WTC11 (cell line): ENCODE measurements at regions not wholly inside any gene's neighbourhood (a gene's known extent, or its start where the extent isn't known, plus 50 kb on each side); places are given as distances from the start of the nearest gene placed in this dataset.

Source experiments
- ATAC-seq: fragments of 200-7000 bp; cut with Tn5 transposase; 2 replicates; pipeline ENCODE4 v1.10.0; 2021; ENCODE audit warnings: mild to moderate bottlenecking, moderate library complexity
- CTCF ChIA-PET: fragments of 300-600 bp; sonication (Branson Sonifier 250); formaldehyde crosslinking; loops from one replicate; lab custom pipeline; 2021; ENCODE audit warnings: antibody characterized with exemption; lab: Charles Lee
- POLR2A ChIA-PET: fragments of 350-600 bp; sonication (Branson Sonifier 250); formaldehyde crosslinking; loops from one replicate; lab custom pipeline; 2021; ENCODE audit warnings: antibody characterized with exemption; lab: Charles Lee
- DNase-seq: peaks from one replicate; pipeline ENCODE4 v3.0.0; 2021; ENCODE audit warnings: low spot score
- H3K27ac Mint-ChIP-seq: 2 replicates; pipeline ENCODE4 v1.8.0; 2021; ENCODE audit warnings: mixed read lengths
- H3K27me3 Mint-ChIP-seq: 2 replicates; pipeline ENCODE4 v1.8.0; 2021; ENCODE audit warnings: low read depth, mild to moderate bottlenecking, moderate library complexity, mixed read lengths
- H3K36me3 Mint-ChIP-seq: 2 replicates; pipeline ENCODE4 v1.8.0; 2021; ENCODE audit warnings: mixed read lengths
- H3K4me1 Mint-ChIP-seq: 2 replicates; pipeline ENCODE4 v1.8.0; 2022; ENCODE audit warnings: mixed read lengths
- H3K4me3 Mint-ChIP-seq: 2 replicates; pipeline ENCODE4 v1.8.0; 2021; ENCODE audit warnings: mild to moderate bottlenecking, moderate library complexity, mixed read lengths
- H3K9me3 Mint-ChIP-seq: 2 replicates; pipeline ENCODE4 v1.8.0; 2021; ENCODE audit warnings: mixed read lengths
- IRF2 ChIP-seq: sonication (generic); formaldehyde crosslinking; IDR thresholded peaks from 2 replicates; pipeline ENCODE4 v1.8.0; 2022; ENCODE audit warnings: low read depth, missing genetic modification reagents, borderline replicate concordance
- NR2C2 ChIP-seq: sonication (generic); formaldehyde crosslinking; IDR thresholded peaks from 2 replicates; pipeline ENCODE4 v1.8.0; 2022; ENCODE audit warnings: mild to moderate bottlenecking, missing genetic modification reagents
- SMAD4 ChIP-seq: sonication (generic); formaldehyde crosslinking; IDR thresholded peaks from 2 replicates; pipeline ENCODE4 v1.8.0; 2022; ENCODE audit warnings: mild to moderate bottlenecking, missing genetic modification reagents
- SOX15 ChIP-seq: fragments of 250-450 bp; sonication (Bioruptor Pico); IDR thresholded peaks from 2 replicates; pipeline ENCODE4 v1.9.0; 2021; ENCODE audit warnings: mild to moderate bottlenecking
- TCF7 ChIP-seq: sonication (generic); formaldehyde crosslinking; IDR thresholded peaks from 2 replicates; pipeline ENCODE4 v1.8.0; 2022; ENCODE audit warnings: mild to moderate bottlenecking, low read depth, missing genetic modification reagents, moderate library complexity
- TEAD1 ChIP-seq: sonication (generic); formaldehyde crosslinking; IDR thresholded peaks from 2 replicates; pipeline ENCODE4 v1.8.0; 2022; ENCODE audit warnings: mild to moderate bottlenecking, missing genetic modification reagents
- TP53 ChIP-seq: sonication (generic); formaldehyde crosslinking; IDR thresholded peaks from 2 replicates; pipeline ENCODE4 v1.8.1; 2023; ENCODE audit warnings: mild to moderate bottlenecking, missing genetic modification reagents
- ZNF138 ChIP-seq: sonication (generic); formaldehyde crosslinking; conservative IDR thresholded peaks from 2 replicates; pipeline ENCODE4 v1.8.1; 2022; ENCODE audit warnings: mild to moderate bottlenecking, moderate library complexity, missing genetic modification reagents
- ZNF317 ChIP-seq: sonication (generic); formaldehyde crosslinking; IDR thresholded peaks from 2 replicates; pipeline ENCODE4 v1.8.1; 2023; ENCODE audit warnings: low read depth, mild to moderate bottlenecking, moderate library complexity, missing genetic modification reagents, borderline replicate concordance
- TF ChIP-seq, protein P1 (sequence below): sonication (generic); formaldehyde crosslinking; IDR thresholded peaks from 2 replicates; pipeline ENCODE4 v1.8.0; 2022; ENCODE audit warnings: mild to moderate bottlenecking, missing genetic modification reagents
- TF ChIP-seq, protein P2 (sequence below): sonication (generic); formaldehyde crosslinking; IDR thresholded peaks from 2 replicates; pipeline ENCODE4 v1.8.0; 2022; ENCODE audit warnings: mild to moderate bottlenecking, missing genetic modification reagents
- TF ChIP-seq, protein P3 (sequence below): sonication (generic); formaldehyde crosslinking; IDR thresholded peaks from 2 replicates; pipeline ENCODE4 v1.8.1; 2022; ENCODE audit warnings: low read depth, missing genetic modification reagents, borderline replicate concordance
- TF ChIP-seq, protein P4 (sequence below): fragments of 200-600 bp; IDR thresholded peaks from 2 replicates; pipeline ENCODE4 v1.8.0; 2022; ENCODE audit warnings: antibody characterized with exemption
- TF ChIP-seq, protein P5 (sequence below): sonication (generic); formaldehyde crosslinking; IDR thresholded peaks from 2 replicates; pipeline ENCODE4 v1.8.0; 2023; ENCODE audit warnings: missing genetic modification reagents, mild to moderate bottlenecking, borderline replicate concordance
- TF ChIP-seq, protein P6 (sequence below): fragments of 250-450 bp; sonication (Bioruptor Pico); IDR thresholded peaks from 2 replicates; pipeline ENCODE4 v1.8.0; 2021; ENCODE audit warnings: mild to moderate bottlenecking
- TF ChIP-seq, protein P7 (sequence below): sonication (generic); formaldehyde crosslinking; IDR thresholded peaks from 2 replicates; pipeline ENCODE4 v1.8.0; 2023; ENCODE audit warnings: mild to moderate bottlenecking, missing genetic modification reagents
- TF ChIP-seq, protein P8 (sequence below): sonication (generic); formaldehyde crosslinking; IDR thresholded peaks from 2 replicates; pipeline ENCODE4 v1.8.1; 2023; ENCODE audit warnings: mild to moderate bottlenecking, missing genetic modification reagents, moderate library complexity
- TF ChIP-seq, protein P9 (sequence below): sonication (generic); formaldehyde crosslinking; IDR thresholded peaks from 2 replicates; pipeline ENCODE4 v1.8.1; 2022; ENCODE audit warnings: mild to moderate bottlenecking, moderate library complexity, missing genetic modification reagents

DNA sequence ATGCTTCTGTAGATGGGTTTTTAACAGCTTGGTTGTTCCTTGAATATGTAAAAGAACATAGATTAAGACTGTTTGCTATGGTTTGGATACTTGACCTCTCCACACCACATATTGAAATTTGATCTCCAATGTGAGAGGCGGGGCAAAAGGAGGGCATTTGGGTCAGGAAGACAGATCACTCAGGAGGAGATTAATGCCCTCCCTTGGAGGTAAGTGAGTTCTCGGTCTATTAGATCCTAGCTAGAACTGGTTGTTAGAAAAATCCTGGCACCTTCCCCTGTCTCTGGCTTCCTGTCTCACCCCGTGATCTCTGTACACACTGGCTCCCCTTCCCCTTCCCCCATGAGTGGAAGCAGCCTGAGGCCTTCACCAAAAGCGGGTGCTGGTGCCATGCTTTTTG, 281.1 kb upstream of the ANKRD55 start:
- Mint-ChIP-seq H3K27me3 (no peaks in the 10 kb centered on the region), H3K9me3 (no peaks in the 10 kb centered on the region), H3K36me3 (no peaks in the 10 kb centered on the region), H3K4me1 (peaks cover 30% of the 10 kb centered on the region), H3K4me3 (no peak overlapping the region), H3K27ac (no peak overlapping the region)
- POLR2A ChIA-PET = no interaction called here
- TF ChIP-seq, protein P1, sequence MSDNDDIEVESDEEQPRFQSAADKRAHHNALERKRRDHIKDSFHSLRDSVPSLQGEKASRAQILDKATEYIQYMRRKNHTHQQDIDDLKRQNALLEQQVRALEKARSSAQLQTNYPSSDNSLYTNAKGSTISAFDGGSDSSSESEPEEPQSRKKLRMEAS (CRISPR knock-in tag) = no peak
- TF ChIP-seq ZNF317 (no peak), SMAD4 (CRISPR knock-in tag) (no peak), TCF7 (CRISPR knock-in tag) (no peak), TP53 (no peak), ZNF138 (CRISPR knock-in tag) (no peak), IRF2 (CRISPR knock-in tag) (no peak), SOX15 (CRISPR knock-in tag) (no peak), NR2C2 (no peak), TEAD1 (CRISPR knock-in tag) (no peak)
- TF ChIP-seq, protein P2, sequence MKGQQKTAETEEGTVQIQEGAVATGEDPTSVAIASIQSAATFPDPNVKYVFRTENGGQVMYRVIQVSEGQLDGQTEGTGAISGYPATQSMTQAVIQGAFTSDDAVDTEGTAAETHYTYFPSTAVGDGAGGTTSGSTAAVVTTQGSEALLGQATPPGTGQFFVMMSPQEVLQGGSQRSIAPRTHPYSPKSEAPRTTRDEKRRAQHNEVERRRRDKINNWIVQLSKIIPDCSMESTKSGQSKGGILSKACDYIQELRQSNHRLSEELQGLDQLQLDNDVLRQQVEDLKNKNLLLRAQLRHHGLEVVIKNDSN = no peak
- TF ChIP-seq, protein P3, sequence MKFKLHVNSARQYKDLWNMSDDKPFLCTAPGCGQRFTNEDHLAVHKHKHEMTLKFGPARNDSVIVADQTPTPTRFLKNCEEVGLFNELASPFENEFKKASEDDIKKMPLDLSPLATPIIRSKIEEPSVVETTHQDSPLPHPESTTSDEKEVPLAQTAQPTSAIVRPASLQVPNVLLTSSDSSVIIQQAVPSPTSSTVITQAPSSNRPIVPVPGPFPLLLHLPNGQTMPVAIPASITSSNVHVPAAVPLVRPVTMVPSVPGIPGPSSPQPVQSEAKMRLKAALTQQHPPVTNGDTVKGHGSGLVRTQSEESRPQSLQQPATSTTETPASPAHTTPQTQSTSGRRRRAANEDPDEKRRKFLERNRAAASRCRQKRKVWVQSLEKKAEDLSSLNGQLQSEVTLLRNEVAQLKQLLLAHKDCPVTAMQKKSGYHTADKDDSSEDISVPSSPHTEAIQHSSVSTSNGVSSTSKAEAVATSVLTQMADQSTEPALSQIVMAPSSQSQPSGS (CRISPR knock-in tag) = no peak
- TF ChIP-seq, protein P4, sequence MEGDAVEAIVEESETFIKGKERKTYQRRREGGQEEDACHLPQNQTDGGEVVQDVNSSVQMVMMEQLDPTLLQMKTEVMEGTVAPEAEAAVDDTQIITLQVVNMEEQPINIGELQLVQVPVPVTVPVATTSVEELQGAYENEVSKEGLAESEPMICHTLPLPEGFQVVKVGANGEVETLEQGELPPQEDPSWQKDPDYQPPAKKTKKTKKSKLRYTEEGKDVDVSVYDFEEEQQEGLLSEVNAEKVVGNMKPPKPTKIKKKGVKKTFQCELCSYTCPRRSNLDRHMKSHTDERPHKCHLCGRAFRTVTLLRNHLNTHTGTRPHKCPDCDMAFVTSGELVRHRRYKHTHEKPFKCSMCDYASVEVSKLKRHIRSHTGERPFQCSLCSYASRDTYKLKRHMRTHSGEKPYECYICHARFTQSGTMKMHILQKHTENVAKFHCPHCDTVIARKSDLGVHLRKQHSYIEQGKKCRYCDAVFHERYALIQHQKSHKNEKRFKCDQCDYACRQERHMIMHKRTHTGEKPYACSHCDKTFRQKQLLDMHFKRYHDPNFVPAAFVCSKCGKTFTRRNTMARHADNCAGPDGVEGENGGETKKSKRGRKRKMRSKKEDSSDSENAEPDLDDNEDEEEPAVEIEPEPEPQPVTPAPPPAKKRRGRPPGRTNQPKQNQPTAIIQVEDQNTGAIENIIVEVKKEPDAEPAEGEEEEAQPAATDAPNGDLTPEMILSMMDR = no peak
- TF ChIP-seq, protein P5, sequence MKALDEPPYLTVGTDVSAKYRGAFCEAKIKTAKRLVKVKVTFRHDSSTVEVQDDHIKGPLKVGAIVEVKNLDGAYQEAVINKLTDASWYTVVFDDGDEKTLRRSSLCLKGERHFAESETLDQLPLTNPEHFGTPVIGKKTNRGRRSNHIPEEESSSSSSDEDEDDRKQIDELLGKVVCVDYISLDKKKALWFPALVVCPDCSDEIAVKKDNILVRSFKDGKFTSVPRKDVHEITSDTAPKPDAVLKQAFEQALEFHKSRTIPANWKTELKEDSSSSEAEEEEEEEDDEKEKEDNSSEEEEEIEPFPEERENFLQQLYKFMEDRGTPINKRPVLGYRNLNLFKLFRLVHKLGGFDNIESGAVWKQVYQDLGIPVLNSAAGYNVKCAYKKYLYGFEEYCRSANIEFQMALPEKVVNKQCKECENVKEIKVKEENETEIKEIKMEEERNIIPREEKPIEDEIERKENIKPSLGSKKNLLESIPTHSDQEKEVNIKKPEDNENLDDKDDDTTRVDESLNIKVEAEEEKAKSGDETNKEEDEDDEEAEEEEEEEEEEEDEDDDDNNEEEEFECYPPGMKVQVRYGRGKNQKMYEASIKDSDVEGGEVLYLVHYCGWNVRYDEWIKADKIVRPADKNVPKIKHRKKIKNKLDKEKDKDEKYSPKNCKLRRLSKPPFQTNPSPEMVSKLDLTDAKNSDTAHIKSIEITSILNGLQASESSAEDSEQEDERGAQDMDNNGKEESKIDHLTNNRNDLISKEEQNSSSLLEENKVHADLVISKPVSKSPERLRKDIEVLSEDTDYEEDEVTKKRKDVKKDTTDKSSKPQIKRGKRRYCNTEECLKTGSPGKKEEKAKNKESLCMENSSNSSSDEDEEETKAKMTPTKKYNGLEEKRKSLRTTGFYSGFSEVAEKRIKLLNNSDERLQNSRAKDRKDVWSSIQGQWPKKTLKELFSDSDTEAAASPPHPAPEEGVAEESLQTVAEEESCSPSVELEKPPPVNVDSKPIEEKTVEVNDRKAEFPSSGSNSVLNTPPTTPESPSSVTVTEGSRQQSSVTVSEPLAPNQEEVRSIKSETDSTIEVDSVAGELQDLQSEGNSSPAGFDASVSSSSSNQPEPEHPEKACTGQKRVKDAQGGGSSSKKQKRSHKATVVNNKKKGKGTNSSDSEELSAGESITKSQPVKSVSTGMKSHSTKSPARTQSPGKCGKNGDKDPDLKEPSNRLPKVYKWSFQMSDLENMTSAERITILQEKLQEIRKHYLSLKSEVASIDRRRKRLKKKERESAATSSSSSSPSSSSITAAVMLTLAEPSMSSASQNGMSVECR = no peak
- TF ChIP-seq, protein P6, sequence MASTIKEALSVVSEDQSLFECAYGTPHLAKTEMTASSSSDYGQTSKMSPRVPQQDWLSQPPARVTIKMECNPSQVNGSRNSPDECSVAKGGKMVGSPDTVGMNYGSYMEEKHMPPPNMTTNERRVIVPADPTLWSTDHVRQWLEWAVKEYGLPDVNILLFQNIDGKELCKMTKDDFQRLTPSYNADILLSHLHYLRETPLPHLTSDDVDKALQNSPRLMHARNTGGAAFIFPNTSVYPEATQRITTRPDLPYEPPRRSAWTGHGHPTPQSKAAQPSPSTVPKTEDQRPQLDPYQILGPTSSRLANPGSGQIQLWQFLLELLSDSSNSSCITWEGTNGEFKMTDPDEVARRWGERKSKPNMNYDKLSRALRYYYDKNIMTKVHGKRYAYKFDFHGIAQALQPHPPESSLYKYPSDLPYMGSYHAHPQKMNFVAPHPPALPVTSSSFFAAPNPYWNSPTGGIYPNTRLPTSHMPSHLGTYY (CRISPR knock-in tag) = no peak
- TF ChIP-seq, protein P7, sequence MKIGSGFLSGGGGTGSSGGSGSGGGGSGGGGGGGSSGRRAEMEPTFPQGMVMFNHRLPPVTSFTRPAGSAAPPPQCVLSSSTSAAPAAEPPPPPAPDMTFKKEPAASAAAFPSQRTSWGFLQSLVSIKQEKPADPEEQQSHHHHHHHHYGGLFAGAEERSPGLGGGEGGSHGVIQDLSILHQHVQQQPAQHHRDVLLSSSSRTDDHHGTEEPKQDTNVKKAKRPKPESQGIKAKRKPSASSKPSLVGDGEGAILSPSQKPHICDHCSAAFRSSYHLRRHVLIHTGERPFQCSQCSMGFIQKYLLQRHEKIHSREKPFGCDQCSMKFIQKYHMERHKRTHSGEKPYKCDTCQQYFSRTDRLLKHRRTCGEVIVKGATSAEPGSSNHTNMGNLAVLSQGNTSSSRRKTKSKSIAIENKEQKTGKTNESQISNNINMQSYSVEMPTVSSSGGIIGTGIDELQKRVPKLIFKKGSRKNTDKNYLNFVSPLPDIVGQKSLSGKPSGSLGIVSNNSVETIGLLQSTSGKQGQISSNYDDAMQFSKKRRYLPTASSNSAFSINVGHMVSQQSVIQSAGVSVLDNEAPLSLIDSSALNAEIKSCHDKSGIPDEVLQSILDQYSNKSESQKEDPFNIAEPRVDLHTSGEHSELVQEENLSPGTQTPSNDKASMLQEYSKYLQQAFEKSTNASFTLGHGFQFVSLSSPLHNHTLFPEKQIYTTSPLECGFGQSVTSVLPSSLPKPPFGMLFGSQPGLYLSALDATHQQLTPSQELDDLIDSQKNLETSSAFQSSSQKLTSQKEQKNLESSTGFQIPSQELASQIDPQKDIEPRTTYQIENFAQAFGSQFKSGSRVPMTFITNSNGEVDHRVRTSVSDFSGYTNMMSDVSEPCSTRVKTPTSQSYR = no peak
- TF ChIP-seq, protein P8, sequence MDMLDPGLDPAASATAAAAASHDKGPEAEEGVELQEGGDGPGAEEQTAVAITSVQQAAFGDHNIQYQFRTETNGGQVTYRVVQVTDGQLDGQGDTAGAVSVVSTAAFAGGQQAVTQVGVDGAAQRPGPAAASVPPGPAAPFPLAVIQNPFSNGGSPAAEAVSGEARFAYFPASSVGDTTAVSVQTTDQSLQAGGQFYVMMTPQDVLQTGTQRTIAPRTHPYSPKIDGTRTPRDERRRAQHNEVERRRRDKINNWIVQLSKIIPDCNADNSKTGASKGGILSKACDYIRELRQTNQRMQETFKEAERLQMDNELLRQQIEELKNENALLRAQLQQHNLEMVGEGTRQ = no peak
- TF ChIP-seq, protein P9, sequence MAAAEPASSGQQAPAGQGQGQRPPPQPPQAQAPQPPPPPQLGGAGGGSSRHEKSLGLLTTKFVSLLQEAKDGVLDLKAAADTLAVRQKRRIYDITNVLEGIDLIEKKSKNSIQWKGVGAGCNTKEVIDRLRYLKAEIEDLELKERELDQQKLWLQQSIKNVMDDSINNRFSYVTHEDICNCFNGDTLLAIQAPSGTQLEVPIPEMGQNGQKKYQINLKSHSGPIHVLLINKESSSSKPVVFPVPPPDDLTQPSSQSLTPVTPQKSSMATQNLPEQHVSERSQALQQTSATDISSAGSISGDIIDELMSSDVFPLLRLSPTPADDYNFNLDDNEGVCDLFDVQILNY (CRISPR knock-in tag) = no peak
- CTCF ChIA-PET = no interaction called here
- DNase-seq (no peak), ATAC-seq (peak; percentile 75)
